HG02943 (cell line): ENCODE measurements at regions not wholly inside any gene's neighbourhood (a gene's known extent, or its start where the extent isn't known, plus 50 kb on each side); places are given as distances from the start of the nearest gene placed in this dataset.

ENCODE experiments used
- ATAC-seq: cut with Tn5 transposase; IDR thresholded peaks from one replicate; pipeline ENCODE4 v1.9.1; 2021; ENCODE audit warnings: mild to moderate bottlenecking, low read depth, moderate library complexity; ENCODE audit not compliant: unreplicated experiment

DNA sequence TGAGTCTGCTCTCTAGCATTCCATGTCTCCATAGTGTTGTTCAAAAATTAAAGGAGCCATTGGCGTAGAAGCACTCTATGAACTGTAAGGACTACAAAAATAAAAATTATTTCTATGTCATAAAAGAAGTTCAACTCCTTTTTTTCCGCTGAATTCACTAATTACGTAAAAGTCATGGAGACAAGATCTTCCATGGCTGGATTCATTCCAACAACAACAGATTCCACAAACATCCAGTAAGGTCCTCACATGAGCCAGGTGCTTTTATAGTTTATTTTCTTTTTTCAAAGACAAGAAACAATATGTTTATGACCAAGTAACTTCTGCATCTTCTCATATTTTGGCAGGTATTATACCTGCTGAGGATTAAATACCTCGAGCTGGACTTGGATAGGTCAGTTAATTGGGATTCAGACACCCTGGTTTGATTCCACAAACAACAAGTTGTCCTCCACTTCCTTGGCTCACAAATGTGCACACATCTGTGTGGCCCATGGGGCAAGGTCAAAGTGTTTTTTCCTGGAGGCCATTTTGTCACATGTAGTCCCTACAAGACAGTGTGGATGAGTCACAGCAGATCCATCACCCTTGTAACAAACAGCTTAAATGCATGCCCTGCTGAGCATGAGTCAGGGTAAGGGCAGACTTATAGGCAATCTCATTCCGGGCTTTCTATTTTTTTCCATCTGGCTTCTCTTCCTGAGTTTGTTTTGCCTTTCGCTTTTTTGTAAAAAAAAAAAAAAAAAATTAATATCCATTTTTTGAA lies 475.6 kb downstream of the COG6 start:
- ATAC-seq = no peak

DNA sequence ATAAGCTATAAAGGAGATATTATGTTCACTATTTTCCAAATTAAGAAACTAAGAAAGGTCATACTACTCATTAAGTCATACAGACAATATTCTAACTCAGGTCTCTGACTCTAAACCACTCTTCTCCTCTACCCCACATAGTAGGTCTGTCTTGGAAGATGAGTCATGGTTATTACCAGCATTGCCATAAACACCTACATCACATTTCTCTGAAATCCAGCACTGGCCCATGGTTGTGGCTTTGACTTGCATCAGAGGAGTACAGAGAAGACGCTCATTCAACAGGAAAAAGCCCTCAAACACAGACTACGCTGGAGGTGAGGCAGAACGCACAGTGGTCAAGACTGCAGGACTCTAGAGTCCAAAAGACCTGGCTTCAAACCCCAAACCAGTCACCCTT lies 476.8 kb downstream of the COG6 start:
- no peak for ATAC-seq

DNA sequence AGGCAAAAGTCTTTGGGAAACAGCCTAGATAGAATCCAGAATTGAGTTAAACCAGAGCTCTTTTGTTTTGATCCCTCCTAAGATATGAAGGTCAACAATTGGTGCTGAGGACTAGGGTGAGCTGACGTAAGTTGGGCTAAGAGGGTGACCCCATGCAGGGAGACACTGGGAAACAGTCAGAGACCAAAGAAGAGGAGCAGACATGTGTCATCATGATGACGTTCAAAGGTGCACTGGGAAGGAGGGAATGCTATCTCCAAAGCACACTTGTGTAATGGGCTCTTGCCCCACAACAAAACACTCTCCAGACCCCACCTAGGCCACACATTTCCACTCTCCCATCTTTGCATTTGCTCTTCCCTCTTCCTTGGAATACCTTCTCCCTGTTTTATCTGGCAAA lies 481.4 kb downstream of the COG6 start:
- ATAC-seq = no peak

DNA sequence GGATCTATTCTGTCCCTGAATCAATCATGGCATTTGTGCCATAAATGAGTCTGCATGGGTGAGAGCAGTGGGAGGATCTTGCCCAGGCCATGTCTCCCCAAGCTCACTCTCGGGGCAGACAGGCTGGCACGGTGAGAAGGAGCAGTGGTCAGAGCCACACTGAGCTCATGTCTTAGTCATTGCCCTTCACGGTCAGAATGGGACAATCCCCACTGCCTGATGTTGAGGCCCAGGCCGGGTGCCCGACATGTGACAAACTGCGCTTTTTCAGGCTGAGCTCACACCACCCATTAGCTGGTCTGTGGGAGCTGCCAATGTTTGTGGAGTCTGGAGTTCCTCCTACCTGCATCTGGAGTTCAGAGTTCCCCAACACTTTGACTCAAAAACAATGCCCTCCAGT lies 481.9 kb downstream of the COG6 start:
- ATAC-seq = no peak

DNA sequence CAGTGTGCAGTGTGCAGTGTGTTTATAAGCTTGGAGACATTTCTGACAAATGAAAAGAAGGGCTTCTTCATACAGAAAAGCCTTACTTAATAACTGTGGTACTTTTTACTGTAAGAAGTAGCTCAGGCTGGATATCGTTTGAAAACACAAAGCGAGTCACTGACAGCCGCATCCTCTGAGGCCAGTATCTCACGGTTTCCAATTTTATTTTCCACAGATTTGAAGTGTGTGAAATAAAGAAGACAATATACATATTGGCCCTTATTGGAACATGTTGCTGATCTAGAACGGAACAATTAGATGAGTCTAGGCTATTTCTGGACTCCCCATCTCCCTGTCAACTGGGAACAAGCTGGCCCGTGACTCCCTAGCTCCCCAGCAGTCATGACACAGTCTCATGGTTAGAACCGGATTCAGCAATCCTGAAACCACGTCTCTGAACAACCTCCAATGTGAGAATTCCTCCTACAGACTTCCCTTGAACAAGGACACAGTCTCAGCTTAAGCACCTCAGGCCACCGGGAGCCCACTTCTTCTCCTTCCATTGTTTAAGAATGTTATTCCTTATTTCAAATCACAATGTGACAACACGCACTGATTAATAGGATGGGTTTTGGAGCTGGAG lies 484.5 kb downstream of the COG6 start:
- no peak for ATAC-seq

DNA sequence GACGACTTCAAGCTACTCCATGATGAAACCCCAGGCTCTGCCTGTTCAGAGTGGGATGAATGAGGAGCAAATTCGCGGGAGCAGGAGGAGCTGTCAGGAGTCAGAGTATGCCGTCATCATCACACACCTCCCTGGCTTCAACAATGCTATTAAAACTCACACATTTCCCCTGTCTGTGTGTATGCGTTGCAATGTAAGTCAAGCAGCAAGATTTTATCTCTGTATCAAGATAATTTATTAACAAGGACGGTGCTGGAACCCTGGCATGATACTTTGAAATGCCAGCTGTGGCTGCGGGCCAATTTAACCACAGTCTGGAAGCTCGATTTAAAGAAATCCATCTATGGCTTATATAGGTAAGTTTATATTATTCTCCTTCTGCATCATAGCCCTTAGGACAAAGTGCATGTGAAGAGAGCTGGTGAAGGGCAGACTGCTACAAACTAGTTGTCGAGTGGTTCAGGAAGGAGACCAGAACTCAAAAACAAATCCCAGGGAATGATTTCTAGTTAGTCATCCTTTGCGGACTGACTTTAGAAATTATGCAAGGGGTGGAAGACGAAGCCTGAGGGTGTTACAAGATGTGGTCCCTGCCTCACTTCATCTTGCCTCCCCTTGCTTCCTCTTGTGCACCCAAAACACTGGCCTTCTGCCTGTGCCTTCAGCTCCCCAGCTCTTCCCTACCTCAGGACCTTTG lies 486.5 kb downstream of the COG6 start:
- ATAC-seq = no peak

DNA sequence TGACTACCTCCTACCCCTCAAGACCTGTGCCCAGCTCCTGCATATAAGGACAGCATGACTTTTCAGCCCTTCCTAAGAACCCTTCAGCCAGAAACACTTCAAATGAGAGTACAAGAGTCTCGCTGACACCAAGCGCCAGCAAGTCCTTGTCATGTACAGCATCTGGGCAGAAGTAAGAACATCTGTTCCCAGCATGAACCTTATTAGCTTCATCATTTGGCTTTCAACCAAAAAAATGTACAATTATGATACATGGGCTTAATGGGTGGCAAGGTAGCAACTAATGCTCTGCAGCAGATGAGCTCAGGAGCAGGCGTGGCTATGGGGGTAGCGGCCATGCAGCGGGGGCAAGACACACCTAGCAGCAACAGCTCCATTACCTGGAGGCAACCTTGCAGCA lies 487.6 kb downstream of the COG6 start:
- ATAC-seq = no peak

DNA sequence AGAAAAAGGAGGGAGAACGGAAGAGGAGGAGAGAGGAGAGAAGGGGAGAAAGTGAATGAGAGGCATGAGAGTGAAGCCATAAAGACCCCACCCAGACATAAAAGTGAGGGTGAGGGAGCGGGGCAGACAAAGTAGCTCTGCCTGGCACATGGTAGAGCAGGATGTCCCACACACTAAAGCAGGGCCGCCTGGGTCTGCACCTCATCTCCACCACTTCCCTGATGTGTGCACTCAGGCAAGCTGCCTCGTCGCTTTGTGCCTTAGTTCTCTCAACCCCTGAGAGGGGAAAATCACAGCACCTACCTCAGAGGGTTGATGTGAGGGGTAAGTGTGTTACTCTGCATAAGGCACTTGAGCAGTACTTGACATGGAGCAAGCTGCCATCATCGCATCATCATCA lies 488.1 kb downstream of the COG6 start:
- no peak for ATAC-seq

DNA sequence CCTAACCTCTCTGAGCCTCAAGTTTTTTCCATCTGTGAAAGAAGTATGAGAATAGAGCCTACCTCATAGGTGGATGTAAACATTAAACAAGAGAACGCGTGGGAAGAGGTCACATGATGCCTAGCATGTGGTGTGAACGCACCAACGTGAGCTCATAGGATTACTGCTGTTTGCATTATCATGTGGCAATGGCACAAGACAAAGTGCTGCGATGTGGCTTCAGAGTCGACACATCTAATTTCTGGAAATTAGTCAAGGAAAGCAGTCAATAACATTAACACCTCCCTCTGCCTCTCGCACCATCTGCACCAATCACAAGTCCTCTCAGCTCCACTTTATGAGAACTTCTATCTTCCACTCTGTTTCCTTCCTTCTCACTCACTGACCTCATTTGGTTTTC lies 489.7 kb downstream of the COG6 start:
- ATAC-seq = no peak

DNA sequence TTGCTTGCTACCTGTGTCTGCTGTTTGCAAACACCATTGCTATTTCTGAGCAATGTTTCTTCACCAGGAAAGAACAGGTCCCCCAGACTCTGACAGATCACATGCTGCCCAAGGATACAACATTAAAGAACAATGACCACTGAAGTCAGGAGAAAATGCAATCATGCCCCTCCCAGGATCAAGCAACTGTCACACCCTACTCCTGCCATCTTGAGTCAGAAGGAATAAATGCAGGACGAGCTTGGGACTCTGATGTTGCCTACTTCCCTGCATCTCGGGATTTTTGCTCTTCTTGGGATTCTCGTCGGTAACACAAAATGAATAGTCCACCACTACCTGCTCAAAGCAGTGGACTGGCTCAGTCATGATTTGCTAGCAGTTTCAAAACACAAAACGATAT lies 490.6 kb downstream of the COG6 start:
- ATAC-seq = no peak

DNA sequence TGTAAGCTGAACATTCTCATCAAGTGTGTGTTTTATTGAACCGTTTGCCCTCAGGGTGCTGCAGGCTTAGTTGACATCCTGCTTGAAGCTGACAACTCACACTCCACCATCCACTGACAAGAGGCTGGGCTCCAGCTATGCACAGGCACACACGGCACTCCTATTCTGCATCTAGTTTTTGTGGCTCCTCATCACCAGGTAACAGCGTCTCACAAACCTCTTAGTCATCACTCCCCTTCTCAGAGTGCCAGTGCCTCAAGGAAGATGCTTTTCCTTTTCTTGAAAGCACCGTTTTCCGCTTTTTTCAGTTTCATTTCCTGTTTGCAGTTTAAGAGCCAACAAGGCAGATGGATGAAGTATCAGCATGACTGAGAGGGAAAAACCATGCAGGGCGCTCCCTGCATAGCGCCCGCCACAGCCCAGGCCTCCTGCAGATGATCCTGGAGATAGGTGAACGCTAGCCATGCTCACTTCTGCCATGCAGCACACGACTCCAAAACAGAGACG lies 491.2 kb downstream of the COG6 start:
- no peak for ATAC-seq

DNA sequence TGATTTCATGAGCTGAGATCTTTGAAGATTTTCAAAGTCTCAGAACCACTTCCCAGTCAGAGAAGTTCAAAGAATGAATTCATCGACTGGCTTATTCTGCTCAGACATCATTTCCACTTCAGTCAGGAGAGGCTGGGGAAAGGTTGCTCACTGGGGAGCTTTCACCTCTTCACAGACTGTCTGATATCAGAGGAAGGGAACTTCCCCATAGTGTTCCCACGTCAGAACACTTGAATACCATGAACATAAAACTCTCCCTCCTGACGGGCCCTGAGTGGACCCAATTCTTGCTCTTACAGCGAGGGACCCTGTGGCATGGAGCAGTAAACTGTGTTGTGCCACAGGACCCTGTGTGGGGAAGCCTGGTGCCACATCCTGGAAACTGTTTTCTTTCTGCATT lies 492.6 kb downstream of the COG6 start:
- no peak for ATAC-seq

DNA sequence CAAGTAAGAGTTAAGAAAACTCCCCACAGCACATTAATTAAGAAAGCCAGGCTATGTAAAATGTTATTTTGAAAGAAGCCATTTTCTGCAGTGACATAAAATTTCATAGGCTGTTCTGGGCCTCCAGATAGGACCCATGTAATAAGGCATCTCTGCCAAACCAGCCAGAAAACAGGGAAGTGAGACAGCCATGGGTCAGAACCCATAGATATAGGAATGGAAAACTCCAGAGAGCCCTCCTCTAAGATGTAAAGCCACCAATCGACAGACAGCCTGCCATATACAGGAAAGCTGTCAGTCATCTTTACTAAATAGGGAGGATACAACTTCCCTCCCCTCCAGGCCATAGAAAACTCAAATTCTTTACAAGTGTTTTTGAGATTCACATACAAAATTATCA lies 493.3 kb downstream of the COG6 start:
- no peak for ATAC-seq

DNA sequence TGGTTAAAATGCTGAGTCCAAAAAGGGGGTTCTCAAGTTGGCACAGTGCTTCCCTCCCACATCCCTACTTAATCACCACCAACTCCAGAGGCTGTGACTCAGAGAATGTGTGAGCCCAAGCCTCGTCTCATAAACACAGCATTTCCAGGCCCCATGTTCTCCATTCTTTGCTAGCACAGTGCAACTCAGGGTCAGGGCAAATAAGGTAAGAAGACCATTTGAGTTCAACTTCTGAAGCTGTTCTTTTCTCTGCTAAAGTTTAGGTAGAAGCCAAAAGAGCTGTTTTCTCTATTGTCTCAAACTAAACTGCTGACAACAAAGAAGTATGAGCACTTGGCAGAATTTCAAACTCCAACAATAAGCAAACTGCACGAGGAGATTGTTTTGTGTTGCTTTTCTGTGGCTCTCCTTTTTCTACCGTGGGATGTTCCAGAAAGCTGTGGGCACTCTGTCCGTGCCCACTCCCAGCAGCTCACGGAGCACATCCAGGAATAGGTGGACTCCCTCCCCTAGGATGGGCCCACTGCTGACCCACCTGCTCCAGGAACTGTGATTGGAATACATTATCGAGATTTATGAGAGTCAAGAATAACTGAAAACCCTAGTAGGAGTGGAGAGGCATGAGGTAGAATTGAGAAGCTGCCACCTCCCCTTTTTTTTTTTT lies 494.3 kb downstream of the COG6 start:
- ATAC-seq = no peak

DNA sequence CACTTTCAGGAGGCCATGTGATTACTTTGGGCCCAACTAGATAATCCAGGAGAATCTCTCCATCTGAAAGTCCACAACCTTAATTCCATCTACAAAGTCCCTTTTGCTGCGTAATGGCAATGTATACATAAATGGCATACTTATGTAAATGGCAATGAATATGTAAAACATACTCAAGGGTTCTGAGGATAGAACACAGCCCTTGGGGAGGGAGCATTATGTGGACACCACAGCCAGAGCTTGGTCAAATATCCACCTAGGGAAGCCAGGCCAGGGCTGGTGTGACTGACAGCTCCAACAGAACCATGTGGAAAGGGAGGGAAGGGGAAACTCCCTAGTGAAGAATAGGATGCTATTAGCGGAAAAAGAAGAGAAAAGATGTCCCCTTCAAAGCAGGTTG lies 496.2 kb downstream of the COG6 start:
- no peak for ATAC-seq

DNA sequence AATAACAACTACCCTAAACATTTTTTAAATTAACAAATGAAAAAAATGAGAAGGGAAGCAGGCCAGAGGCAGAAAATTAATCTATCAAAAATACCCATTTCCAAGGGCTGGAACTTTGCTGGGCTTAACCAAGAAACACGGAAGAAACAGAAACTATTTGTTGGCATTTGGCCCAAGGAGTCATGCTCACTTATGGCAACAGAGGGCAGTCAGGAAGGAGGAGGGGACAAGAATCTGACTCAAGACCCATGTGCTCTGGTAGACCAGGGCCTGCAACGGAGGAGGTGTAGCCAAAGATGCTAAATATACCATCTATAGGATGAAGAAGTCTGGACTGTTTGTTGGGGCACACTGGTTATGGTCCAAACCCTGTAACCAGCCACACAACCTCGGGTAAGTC lies 496.7 kb downstream of the COG6 start:
- ATAC-seq = no peak

DNA sequence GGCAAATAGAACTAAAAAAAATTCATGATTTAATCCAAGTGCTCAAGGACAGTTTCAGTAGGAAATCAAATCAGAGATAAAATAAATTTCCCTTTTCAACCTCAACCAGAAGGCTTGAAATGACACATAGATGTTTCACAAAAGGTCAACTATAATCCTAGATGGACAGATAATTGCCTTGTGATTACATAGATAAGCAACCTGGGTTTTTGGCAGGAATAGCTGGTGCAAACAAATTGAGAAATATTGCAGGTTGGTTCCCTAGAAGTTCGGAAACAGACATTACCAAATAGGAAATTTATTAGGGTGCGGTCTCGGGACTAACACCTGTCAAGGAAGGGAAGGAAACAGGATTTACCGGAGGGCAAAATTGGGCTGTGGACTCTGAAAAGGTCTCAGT lies 497.5 kb downstream of the COG6 start:
- ATAC-seq = no peak

DNA sequence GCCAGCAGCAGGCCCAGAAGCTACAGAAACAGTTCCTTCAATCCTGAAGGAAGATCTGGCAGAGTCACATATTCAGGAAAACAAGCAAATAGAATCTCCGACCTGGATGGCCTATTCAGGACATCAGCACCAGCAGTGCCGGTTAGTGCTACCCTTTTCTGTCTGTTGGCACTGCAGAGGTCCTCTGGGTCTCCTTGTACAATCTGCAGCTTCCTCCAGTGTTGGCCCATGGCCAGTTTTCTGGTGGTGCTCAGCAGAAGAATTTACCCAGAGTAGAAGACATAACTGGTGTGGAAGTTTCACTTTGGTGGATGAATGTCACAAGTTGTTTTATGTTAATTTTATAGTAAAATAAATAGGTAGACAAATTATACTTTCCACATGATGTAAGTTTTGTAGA lies 498.1 kb downstream of the COG6 start:
- ATAC-seq = no peak

DNA sequence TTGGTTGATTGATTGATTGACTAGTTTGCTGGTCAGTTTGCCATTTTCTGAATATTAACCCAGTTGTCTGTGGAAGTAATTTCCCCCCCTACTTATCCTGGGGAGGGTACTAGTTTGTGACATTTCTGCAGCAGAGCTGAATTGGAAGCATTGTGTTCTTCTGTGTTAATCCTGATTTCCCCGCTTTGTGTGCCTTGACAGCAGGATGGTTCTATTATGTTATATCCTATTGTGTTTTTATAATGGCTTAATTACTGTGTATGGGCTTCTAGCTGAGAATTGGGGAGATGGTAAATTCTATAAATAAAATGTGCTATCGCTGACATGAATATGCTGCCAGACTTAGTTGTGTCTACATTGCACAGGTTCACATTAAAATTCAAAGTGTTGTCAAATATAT lies 499.7 kb downstream of the COG6 start:
- no peak for ATAC-seq

DNA sequence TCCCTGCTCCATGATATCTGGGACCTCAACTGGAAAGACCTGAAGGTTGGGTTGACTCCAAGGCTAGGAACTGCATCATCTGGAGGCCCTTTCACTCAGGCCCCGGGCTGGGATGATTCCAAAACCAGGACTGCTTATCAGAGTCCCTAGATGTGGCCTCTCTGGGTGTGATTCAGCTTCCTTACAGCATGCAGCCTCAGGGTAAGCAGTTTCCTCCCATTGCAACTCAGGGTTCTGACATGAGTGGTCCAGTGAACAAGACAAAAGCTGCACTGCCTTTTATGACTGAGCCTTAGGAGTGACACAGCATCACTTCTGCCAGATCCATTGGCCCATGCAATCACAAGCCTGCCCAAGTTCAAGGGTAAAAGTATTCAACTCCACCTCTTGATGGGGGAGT lies 502.8 kb downstream of the COG6 start:
- no peak for ATAC-seq

DNA sequence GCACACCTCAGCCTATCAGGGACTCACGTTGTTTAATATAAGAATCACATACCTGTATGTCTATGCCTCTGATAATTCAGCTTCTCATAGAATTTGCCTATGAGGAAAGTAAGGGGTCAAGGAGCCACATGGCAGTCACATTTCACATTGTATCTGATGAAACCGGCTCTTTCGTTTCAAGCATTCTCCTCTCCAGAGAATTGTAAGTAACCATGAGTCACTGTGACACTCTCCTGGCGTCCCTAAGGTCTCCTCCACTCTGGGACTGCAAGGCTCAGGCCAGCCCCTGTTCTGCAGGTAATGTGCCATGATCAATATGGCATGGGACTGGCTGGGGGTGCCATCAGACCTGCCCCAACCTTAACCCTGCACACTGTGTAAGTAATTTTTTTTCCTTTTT lies 503.3 kb downstream of the COG6 start:
- no peak for ATAC-seq
